HG02943 (cell line): ENCODE measurements at regions not wholly inside any gene's neighbourhood (a gene's known extent, or its start where the extent isn't known, plus 50 kb on each side); places are given as distances from the start of the nearest gene placed in this dataset.
"Not testable (repeated sequence)": the region's sequence is repeated elsewhere in the genome, so short reads cannot be mapped to it uniquely, and the experiment has no call there.

ENCODE experiments used
- ATAC-seq: cut with Tn5 transposase; IDR thresholded peaks from one replicate; pipeline ENCODE4 v1.9.1; 2021; ENCODE audit warnings: mild to moderate bottlenecking, low read depth, moderate library complexity; ENCODE audit not compliant: unreplicated experiment

- not testable (repeated sequence) for ATAC-seq
Observed at GRCh38 chr5:34258598-34258997, 215.6 kb upstream of the C1QTNF3 start.

- ATAC-seq = not testable (repeated sequence)
Observed at GRCh38 chr5:34261020-34261419, 218.0 kb upstream of the C1QTNF3 start.

- ATAC-seq = not testable (repeated sequence)
Observed at GRCh38 chr5:34266151-34266550, 223.1 kb upstream of the C1QTNF3 start.

- ATAC-seq = not testable (repeated sequence)
Observed at GRCh38 chr5:34296759-34297158, 253.7 kb upstream of the C1QTNF3 start.

- ATAC-seq = not testable (repeated sequence)
Observed at GRCh38 chr5:34329201-34329600, 286.2 kb upstream of the C1QTNF3 start.

- ATAC-seq = not testable (repeated sequence)
Observed at GRCh38 chr5:34329611-34330108, 286.6 kb upstream of the C1QTNF3 start.

- ATAC-seq = not testable (repeated sequence)
Observed at GRCh38 chr5:34331928-34332454, 289.0 kb upstream of the C1QTNF3 start.

- not testable (repeated sequence) for ATAC-seq
Observed at GRCh38 chr5:34339408-34340001, 296.5 kb upstream of the C1QTNF3 start.

- not testable (repeated sequence) for ATAC-seq
Observed at GRCh38 chr5:34354440-34354839, 301.7 kb upstream of the RAI14 start.

- ATAC-seq = not testable (repeated sequence)
Observed at GRCh38 chr5:34371417-34371816, 284.7 kb upstream of the RAI14 start.

- not testable (repeated sequence) for ATAC-seq
Observed at GRCh38 chr5:34371817-34372216, 284.3 kb upstream of the RAI14 start.

GRCh38 chr5:34372739-34373138 is 283.4 kb upstream of the RAI14 start:
- ATAC-seq = not testable (repeated sequence)

GRCh38 chr5:34377651-34378050 is 278.5 kb upstream of the RAI14 start:
- ATAC-seq = not testable (repeated sequence)

- ATAC-seq = not testable (repeated sequence)
Observed at GRCh38 chr5:34378498-34378897, 277.6 kb upstream of the RAI14 start.

- not testable (repeated sequence) for ATAC-seq
Observed at GRCh38 chr5:34388754-34389153, 267.4 kb upstream of the RAI14 start.

GRCh38 chr5:34409373-34409772 is 246.8 kb upstream of the RAI14 start:
- ATAC-seq = no peak

- ATAC-seq = no peak
Observed at GRCh38 chr5:34410411-34411139, 245.6 kb upstream of the RAI14 start.

- no peak for ATAC-seq
Observed at GRCh38 chr5:34411470-34412346, 244.4 kb upstream of the RAI14 start.

- no peak for ATAC-seq
Observed at GRCh38 chr5:34412736-34413135, 243.4 kb upstream of the RAI14 start.

GRCh38 chr5:34415559-34416198 is 240.4 kb upstream of the RAI14 start:
- peak; percentile 100 for ATAC-seq
